Choroid plexus epithelial cell (primary cell): ENCODE measurements at regions not wholly inside any gene's neighbourhood (a gene's known extent, or its start where the extent isn't known, plus 50 kb on each side); places are given as distances from the start of the nearest gene placed in this dataset.

Experiments
- DNase-seq: peaks from one replicate; pipeline ENCODE4 v3.0.0-alpha.2; 2010; ENCODE audit warnings: low read depth
- H3K4me3 ChIP-seq: 2 replicates; pipeline ENCODE4 v1.5.1; 2011; ENCODE audit warnings: low read depth, mild to moderate bottlenecking, control low read depth, low read length, moderate library complexity
- CTCF ChIP-seq: conservative IDR thresholded peaks from 2 replicates; pipeline ENCODE4 v1.5.1; 2011; ENCODE audit warnings: low read depth, mild to moderate bottlenecking, control low read depth, inconsistent platforms, low read length, moderate library complexity

- no peak for DNase-seq
Measured at GRCh38 chr14:87018294-87018693, 974.7 kb downstream of the GALC start.

GRCh38 chr14:87017335-87017734 lies 975.6 kb downstream of the GALC start:
- H3K4me3 ChIP-seq, result no peak overlapping the region
- no peak for TF ChIP-seq CTCF
- DNase-seq, result no peak

More at GRCh38 chr14:87018294-87018693, 974.7 kb downstream of the GALC start:
- H3K4me3 ChIP-seq, result no peak overlapping the region
- no peak for TF ChIP-seq CTCF

GRCh38 chr14:87014856-87015255 lies 978.1 kb downstream of the GALC start:
- DNase-seq, result no peak
- H3K4me3 ChIP-seq, result no peak overlapping the region
- TF ChIP-seq CTCF, result no peak

- no peak for TF ChIP-seq CTCF
- no peak overlapping the region for H3K4me3 ChIP-seq
- peak; percentile 16 for DNase-seq
Measured at GRCh38 chr14:87013583-87013982, 979.4 kb downstream of the GALC start.

- no peak overlapping the region for H3K4me3 ChIP-seq
- no peak for TF ChIP-seq CTCF
- no peak for DNase-seq
Measured at GRCh38 chr14:87008965-87009364, 984.0 kb downstream of the GALC start.

- no peak for DNase-seq
- no peak for TF ChIP-seq CTCF
- no peak overlapping the region for H3K4me3 ChIP-seq
Measured at GRCh38 chr14:87005280-87005679, 987.7 kb downstream of the GALC start.

- no peak overlapping the region for H3K4me3 ChIP-seq
- no peak for TF ChIP-seq CTCF
- DNase-seq, result no peak
Measured at GRCh38 chr14:87002776-87003175, 990.2 kb downstream of the GALC start.
